WI38 (cell line): ENCODE measurements at regions not wholly inside any gene's neighbourhood (a gene's known extent, or its start where the extent isn't known, plus 50 kb on each side); places are given as distances from the start of the nearest gene placed in this dataset.

Experiments
- H3K4me3 ChIP-seq: 2 replicates; pipeline ENCODE4 v1.5.1; 2011; ENCODE audit warnings: low read depth, mild to moderate bottlenecking, control low read depth, low read length
- TF ChIP-seq, protein P1 (sequence below): IDR thresholded peaks from 2 replicates; pipeline ENCODE4 v1.5.1; 2012; ENCODE audit warnings: low read depth, mild to moderate bottlenecking, control low read depth, low read length

DNA sequence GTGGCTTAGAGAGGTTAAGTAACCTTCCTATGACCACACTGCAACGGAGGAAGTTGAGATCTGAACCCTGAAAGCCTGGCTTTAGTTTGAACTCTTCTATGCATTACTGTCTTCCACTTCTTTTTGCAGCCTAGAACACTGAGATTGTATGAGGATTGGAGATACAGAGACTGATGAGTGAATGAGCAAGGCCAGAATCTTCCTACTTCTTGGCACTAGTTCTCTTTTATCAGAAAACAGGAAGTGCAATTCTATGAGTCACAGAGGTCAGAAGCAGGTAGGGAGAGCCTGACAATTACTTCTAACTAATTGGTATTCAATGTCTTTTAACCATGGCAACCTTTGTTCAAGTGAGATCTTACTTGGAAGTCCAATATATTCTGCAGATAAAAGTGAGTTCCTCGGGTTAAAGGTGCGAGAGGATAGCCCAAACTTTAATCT lies 219.0 kb downstream of the SHQ1 start:
- H3K4me3 ChIP-seq = no peak overlapping the region
- TF ChIP-seq, protein P1, sequence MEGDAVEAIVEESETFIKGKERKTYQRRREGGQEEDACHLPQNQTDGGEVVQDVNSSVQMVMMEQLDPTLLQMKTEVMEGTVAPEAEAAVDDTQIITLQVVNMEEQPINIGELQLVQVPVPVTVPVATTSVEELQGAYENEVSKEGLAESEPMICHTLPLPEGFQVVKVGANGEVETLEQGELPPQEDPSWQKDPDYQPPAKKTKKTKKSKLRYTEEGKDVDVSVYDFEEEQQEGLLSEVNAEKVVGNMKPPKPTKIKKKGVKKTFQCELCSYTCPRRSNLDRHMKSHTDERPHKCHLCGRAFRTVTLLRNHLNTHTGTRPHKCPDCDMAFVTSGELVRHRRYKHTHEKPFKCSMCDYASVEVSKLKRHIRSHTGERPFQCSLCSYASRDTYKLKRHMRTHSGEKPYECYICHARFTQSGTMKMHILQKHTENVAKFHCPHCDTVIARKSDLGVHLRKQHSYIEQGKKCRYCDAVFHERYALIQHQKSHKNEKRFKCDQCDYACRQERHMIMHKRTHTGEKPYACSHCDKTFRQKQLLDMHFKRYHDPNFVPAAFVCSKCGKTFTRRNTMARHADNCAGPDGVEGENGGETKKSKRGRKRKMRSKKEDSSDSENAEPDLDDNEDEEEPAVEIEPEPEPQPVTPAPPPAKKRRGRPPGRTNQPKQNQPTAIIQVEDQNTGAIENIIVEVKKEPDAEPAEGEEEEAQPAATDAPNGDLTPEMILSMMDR = no peak

DNA sequence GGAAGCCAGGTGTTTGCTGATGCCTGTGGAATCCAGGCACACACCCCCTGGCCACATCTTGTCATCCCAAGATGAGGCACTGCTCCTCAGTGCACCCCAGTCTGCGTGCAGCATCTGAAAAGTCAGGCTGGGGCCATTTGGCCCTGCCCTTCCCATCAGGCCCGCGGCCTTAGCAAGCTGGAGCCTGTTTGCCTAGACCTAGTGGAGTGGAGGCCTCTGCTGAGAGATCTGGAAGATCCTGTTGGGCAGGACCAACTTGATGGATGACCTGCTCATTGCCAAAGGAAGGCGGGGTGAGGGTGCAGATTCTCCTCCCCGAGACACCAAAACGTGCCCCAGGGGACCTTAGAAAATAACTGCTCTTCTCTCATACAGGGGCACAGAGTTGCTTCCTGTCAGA lies 220.2 kb downstream of the SHQ1 start:
- TF ChIP-seq, protein P1 = no peak
- no peak overlapping the region for H3K4me3 ChIP-seq

- no peak overlapping the region for H3K4me3 ChIP-seq
- TF ChIP-seq, protein P1 = no peak
Observed at GRCh38 chr3:72627271-72627670, 221.0 kb downstream of the SHQ1 start.

GRCh38 chr3:72625602-72626337 lies 222.5 kb downstream of the SHQ1 start:
- no peak overlapping the region for H3K4me3 ChIP-seq
- TF ChIP-seq, protein P1 = no peak

DNA sequence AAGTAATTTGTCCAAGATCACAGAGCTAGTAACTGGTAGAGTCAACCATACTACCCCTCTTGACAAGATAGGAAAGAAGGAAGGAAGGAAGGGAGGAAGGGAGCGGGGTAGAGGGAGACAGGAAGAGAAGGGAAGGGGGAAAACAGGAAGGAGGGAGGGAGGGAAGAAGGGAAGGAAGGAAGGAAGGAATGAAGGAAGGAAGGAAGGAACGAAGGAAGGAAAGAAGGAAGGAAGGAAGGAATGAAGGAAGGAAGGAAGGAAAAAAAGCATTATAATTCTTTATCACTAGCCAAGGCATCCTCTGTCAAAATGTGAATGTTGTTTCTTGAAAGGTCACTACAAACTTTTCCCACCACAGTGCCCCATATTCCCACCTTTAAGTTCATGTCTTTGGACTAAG lies 223.6 kb downstream of the SHQ1 start:
- H3K4me3 ChIP-seq = no peak overlapping the region
- TF ChIP-seq, protein P1 = no peak

DNA sequence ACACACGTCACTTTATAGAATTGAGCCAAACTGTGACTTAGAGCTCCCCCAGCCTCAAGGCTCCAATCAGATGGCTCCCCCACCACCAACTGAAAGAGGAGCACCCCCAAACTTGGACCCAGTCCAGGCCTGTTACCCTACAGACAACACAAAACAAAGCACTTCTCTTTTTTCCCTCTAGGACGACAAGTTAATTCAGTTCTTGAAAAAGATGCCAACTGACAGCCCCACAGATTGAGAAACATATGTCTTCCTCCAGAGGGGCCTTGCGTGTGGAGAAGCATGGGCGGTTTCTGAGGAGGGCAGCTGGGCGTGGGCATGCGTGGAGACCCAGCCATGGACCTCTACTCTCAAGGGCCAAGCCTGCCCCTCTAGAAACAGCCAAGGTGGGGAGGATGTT lies 229.5 kb downstream of the SHQ1 start:
- no peak overlapping the region for H3K4me3 ChIP-seq
- TF ChIP-seq, protein P1 = no peak

DNA sequence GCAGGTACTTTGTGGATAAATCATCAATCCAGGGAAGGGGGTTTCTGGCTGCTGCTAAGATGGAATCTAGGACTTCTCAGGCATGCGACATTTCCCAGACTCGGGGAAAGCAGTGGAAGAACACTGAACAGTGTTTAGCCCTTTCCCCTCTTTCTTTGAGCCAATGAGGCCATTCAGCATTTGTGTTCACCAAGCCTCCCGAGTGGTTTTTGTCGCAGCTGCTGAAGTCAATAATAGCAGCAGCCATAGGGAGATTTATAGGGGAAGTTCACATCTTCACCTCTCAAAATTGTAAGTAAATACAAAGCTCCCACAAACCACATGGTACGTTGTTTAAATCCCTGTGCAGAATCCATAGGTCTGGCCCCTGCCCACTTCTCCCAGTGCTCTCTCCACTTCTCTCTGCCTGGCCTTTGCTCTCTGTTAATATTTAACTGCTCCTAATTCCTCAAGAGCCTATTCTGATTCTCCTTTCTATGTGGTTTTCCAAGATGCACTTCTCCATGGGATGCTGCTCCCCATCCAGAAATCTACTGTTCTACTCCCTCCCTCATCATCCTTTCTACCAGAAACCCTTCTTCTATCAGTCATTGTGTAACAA lies 230.7 kb downstream of the SHQ1 start:
- no peak overlapping the region for H3K4me3 ChIP-seq
- TF ChIP-seq, protein P1 = no peak
